ENCODE measurements at regions not wholly inside any gene's neighbourhood (a gene's known extent, or its start where the extent isn't known, plus 50 kb on each side); places are given as distances from the start of the nearest gene placed in this dataset.

DNA sequence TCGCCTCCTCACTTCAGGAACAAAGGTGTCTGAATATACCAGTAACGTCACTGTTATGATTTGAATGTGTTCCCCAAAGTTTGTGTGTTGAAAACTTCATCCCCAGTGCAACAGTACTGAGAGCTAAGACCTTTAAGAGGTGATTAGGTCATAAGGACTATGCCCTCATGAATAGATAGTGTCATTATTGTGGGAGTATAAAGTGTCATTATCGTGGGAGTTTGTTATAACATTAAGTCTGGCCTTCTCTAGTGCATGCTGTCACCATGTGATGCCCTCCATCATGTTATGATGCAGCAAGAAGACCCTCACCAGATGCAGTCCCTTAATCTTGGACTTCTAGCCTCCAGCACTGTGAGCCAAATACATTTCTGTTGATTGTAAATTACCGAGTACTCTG is 53.7 kb upstream of the TLE3 start:
- TF ChIP-seq, protein P1, sequence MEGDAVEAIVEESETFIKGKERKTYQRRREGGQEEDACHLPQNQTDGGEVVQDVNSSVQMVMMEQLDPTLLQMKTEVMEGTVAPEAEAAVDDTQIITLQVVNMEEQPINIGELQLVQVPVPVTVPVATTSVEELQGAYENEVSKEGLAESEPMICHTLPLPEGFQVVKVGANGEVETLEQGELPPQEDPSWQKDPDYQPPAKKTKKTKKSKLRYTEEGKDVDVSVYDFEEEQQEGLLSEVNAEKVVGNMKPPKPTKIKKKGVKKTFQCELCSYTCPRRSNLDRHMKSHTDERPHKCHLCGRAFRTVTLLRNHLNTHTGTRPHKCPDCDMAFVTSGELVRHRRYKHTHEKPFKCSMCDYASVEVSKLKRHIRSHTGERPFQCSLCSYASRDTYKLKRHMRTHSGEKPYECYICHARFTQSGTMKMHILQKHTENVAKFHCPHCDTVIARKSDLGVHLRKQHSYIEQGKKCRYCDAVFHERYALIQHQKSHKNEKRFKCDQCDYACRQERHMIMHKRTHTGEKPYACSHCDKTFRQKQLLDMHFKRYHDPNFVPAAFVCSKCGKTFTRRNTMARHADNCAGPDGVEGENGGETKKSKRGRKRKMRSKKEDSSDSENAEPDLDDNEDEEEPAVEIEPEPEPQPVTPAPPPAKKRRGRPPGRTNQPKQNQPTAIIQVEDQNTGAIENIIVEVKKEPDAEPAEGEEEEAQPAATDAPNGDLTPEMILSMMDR (IDR thresholded peaks at IDR 0.05), result no peak
- no peak for TF ChIP-seq POLR2A (IDR thresholded peaks at IDR 0.05)
